Stimulated activated memory B cell treated with anti-CD40 and anti-IgM and Interleukin-4, amounts not matched to agents 10 μg/mL and 1 μg/mL and 100 μg/mL, for 72 hours (primary cell): ENCODE measurements at regions not wholly inside any gene's neighbourhood (a gene's known extent, or its start where the extent isn't known, plus 50 kb on each side); places are given as distances from the start of the nearest gene placed in this dataset.

Experiments used
- ATAC-seq: fragments of 150-1000 bp; cut with Tn5 transposase; 2 replicates; pipeline ENCODE4 v1.10.0; 2021
- H3K27ac Mint-ChIP-seq: one replicate; pipeline ENCODE4 v1.8.0; 2022; ENCODE audit warnings: mild to moderate bottlenecking, mixed read lengths
- H3K27me3 Mint-ChIP-seq: one replicate; pipeline ENCODE4 v1.8.0; 2022; ENCODE audit warnings: mixed read lengths
- H3K36me3 Mint-ChIP-seq: one replicate; pipeline ENCODE4 v1.8.0; 2022; ENCODE audit warnings: mixed read lengths
- H3K4me1 Mint-ChIP-seq: one replicate; pipeline ENCODE4 v1.8.0; 2022; ENCODE audit warnings: mixed read lengths
- H3K4me3 Mint-ChIP-seq: one replicate; pipeline ENCODE4 v1.8.0; 2022; ENCODE audit warnings: mild to moderate bottlenecking, moderate library complexity, mixed read lengths
- H3K9me3 Mint-ChIP-seq: one replicate; pipeline ENCODE4 v1.8.0; 2022; ENCODE audit warnings: mixed read lengths

GRCh38 chr15:95834028-95834804 lies 496.3 kb upstream of the NR2F2 start:
- H3K4me1 Mint-ChIP-seq = peaks cover 5% of the 10 kb centered on the region
- no peaks in the 10 kb centered on the region for H3K27me3 Mint-ChIP-seq
- no peak overlapping the region for H3K27ac Mint-ChIP-seq
- no peak overlapping the region for H3K4me3 Mint-ChIP-seq
- no peaks in the 10 kb centered on the region for H3K9me3 Mint-ChIP-seq
- no peak for ATAC-seq
- H3K36me3 Mint-ChIP-seq = no peaks in the 10 kb centered on the region

- Mint-ChIP-seq H3K27ac (no peak overlapping the region), H3K27me3 (no peaks in the 10 kb centered on the region), H3K4me3 (no peak overlapping the region), H3K4me1 (peaks cover 7% of the 10 kb centered on the region), H3K9me3 (no peaks in the 10 kb centered on the region), H3K36me3 (no peaks in the 10 kb centered on the region)
- ATAC-seq = no peak
Observed at GRCh38 chr15:95836536-95836935, 494.0 kb upstream of the NR2F2 start.

- Mint-ChIP-seq H3K27me3 (no peaks in the 10 kb centered on the region), H3K9me3 (no peaks in the 10 kb centered on the region), H3K36me3 (no peaks in the 10 kb centered on the region), H3K27ac (no peak overlapping the region), H3K4me1 (peaks cover 7% of the 10 kb centered on the region), H3K4me3 (no peak overlapping the region)
- no peak for ATAC-seq
Observed at GRCh38 chr15:95837341-95838004, 493.0 kb upstream of the NR2F2 start.

GRCh38 chr15:95839367-95839782 lies 491.1 kb upstream of the NR2F2 start:
- Mint-ChIP-seq H3K9me3 (no peaks in the 10 kb centered on the region), H3K4me1 (peaks cover 7% of the 10 kb centered on the region), H3K4me3 (no peak overlapping the region), H3K27ac (no peak overlapping the region), H3K36me3 (no peaks in the 10 kb centered on the region), H3K27me3 (no peaks in the 10 kb centered on the region)
- no peak for ATAC-seq

GRCh38 chr15:95840004-95840403 lies 490.5 kb upstream of the NR2F2 start:
- ATAC-seq = no peak
- no peak overlapping the region for H3K27ac Mint-ChIP-seq
- H3K27me3 Mint-ChIP-seq = no peaks in the 10 kb centered on the region
- H3K4me1 Mint-ChIP-seq = peaks cover 7% of the 10 kb centered on the region
- no peaks in the 10 kb centered on the region for H3K9me3 Mint-ChIP-seq
- no peaks in the 10 kb centered on the region for H3K36me3 Mint-ChIP-seq
- no peak overlapping the region for H3K4me3 Mint-ChIP-seq

- Mint-ChIP-seq H3K9me3 (no peaks in the 10 kb centered on the region), H3K27ac (no peak overlapping the region), H3K4me1 (peaks cover 7% of the 10 kb centered on the region), H3K36me3 (no peaks in the 10 kb centered on the region), H3K27me3 (no peaks in the 10 kb centered on the region), H3K4me3 (no peak overlapping the region)
- ATAC-seq = no peak
Observed at GRCh38 chr15:95840855-95841254, 489.6 kb upstream of the NR2F2 start.

- H3K4me1 Mint-ChIP-seq = peaks cover 13% of the 10 kb centered on the region
- H3K27ac Mint-ChIP-seq = no peak overlapping the region
- H3K27me3 Mint-ChIP-seq = no peaks in the 10 kb centered on the region
- H3K9me3 Mint-ChIP-seq = no peaks in the 10 kb centered on the region
- H3K36me3 Mint-ChIP-seq = no peaks in the 10 kb centered on the region
- ATAC-seq = no peak
- no peak overlapping the region for H3K4me3 Mint-ChIP-seq
Observed at GRCh38 chr15:95842576-95842975, 487.9 kb upstream of the NR2F2 start.

- Mint-ChIP-seq H3K4me3 (no peak overlapping the region), H3K27ac (no peak overlapping the region)
Observed at GRCh38 chr15:95843241-95843910, 487.1 kb upstream of the NR2F2 start.

GRCh38 chr15:95845862-95846515 lies 484.5 kb upstream of the NR2F2 start:
- no peak overlapping the region for H3K27ac Mint-ChIP-seq
- no peaks in the 10 kb centered on the region for H3K36me3 Mint-ChIP-seq
- no peak overlapping the region for H3K4me3 Mint-ChIP-seq
- peaks cover 3% of the 10 kb centered on the region for H3K9me3 Mint-ChIP-seq
- H3K27me3 Mint-ChIP-seq = no peaks in the 10 kb centered on the region
- H3K4me1 Mint-ChIP-seq = peaks cover 6% of the 10 kb centered on the region
- ATAC-seq = no peak

More at GRCh38 chr15:95843241-95843910, 487.1 kb upstream of the NR2F2 start:
- Mint-ChIP-seq H3K4me1 (peaks cover 13% of the 10 kb centered on the region), H3K27me3 (no peaks in the 10 kb centered on the region), H3K9me3 (peaks cover 3% of the 10 kb centered on the region), H3K36me3 (no peaks in the 10 kb centered on the region)
- no peak for ATAC-seq

GRCh38 chr15:95848126-95848525 lies 482.4 kb upstream of the NR2F2 start:
- ATAC-seq = no peak
- Mint-ChIP-seq H3K27me3 (no peaks in the 10 kb centered on the region), H3K4me3 (no peak overlapping the region), H3K27ac (no peak overlapping the region), H3K9me3 (peaks cover 3% of the 10 kb centered on the region), H3K36me3 (no peaks in the 10 kb centered on the region), H3K4me1 (peaks cover 6% of the 10 kb centered on the region)

- Mint-ChIP-seq H3K4me1 (peaks cover 6% of the 10 kb centered on the region), H3K36me3 (no peaks in the 10 kb centered on the region), H3K27ac (no peak overlapping the region), H3K27me3 (no peaks in the 10 kb centered on the region), H3K4me3 (no peak overlapping the region), H3K9me3 (peaks cover 3% of the 10 kb centered on the region)
- ATAC-seq = no peak
Observed at GRCh38 chr15:95850837-95851236, 479.7 kb upstream of the NR2F2 start.

- H3K27me3 Mint-ChIP-seq = no peaks in the 10 kb centered on the region
- no peak for ATAC-seq
- no peaks in the 10 kb centered on the region for H3K36me3 Mint-ChIP-seq
Observed at GRCh38 chr15:95853350-95853749, 477.1 kb upstream of the NR2F2 start.

GRCh38 chr15:95857124-95857757 lies 473.3 kb upstream of the NR2F2 start:
- Mint-ChIP-seq H3K4me3 (no peak overlapping the region), H3K9me3 (no peaks in the 10 kb centered on the region), H3K27ac (no peak overlapping the region), H3K36me3 (no peaks in the 10 kb centered on the region), H3K27me3 (no peaks in the 10 kb centered on the region), H3K4me1 (no peaks in the 10 kb centered on the region)
- ATAC-seq = no peak

More at GRCh38 chr15:95853350-95853749, 477.1 kb upstream of the NR2F2 start:
- no peak overlapping the region for H3K4me3 Mint-ChIP-seq
- no peak overlapping the region for H3K27ac Mint-ChIP-seq
- H3K4me1 Mint-ChIP-seq = no peaks in the 10 kb centered on the region
- no peaks in the 10 kb centered on the region for H3K9me3 Mint-ChIP-seq

- Mint-ChIP-seq H3K9me3 (no peaks in the 10 kb centered on the region), H3K36me3 (no peaks in the 10 kb centered on the region), H3K4me3 (no peak overlapping the region), H3K27ac (no peak overlapping the region), H3K4me1 (no peaks in the 10 kb centered on the region), H3K27me3 (no peaks in the 10 kb centered on the region)
- ATAC-seq = no peak
Observed at GRCh38 chr15:95857758-95858157, 472.7 kb upstream of the NR2F2 start.

- H3K4me1 Mint-ChIP-seq = no peaks in the 10 kb centered on the region
- no peaks in the 10 kb centered on the region for H3K36me3 Mint-ChIP-seq
- no peak for ATAC-seq
- H3K9me3 Mint-ChIP-seq = no peaks in the 10 kb centered on the region
- no peak overlapping the region for H3K4me3 Mint-ChIP-seq
- H3K27ac Mint-ChIP-seq = no peak overlapping the region
- no peaks in the 10 kb centered on the region for H3K27me3 Mint-ChIP-seq
Observed at GRCh38 chr15:95860406-95860805, 470.1 kb upstream of the NR2F2 start.
